Neural cell (in vitro differentiated cells): ENCODE measurements at regions not wholly inside any gene's neighbourhood (a gene's known extent, or its start where the extent isn't known, plus 50 kb on each side); places are given as distances from the start of the nearest gene placed in this dataset.

Experiments used
- H2AFZ ChIP-seq: fragments of 200-600, 300-800 bp; sonication (generic), shearing (Covaris generic); 2 replicates; pipeline ENCODE4 v1.6.0; 2014; ENCODE audit warnings: low read depth, mild to moderate bottlenecking, antibody characterized with exemption, low read length, moderate library complexity
- H3F3A ChIP-seq: fragments of 200-600 bp; shearing (Covaris generic); 2 replicates; pipeline ENCODE4 v1.6.1; 2016; ENCODE audit warnings: mild to moderate bottlenecking, moderate library complexity, mixed read lengths, antibody characterized with exemption, low read length; ENCODE audit not compliant: insufficient read depth, poor library complexity, severe bottlenecking
- H3K27ac ChIP-seq: fragments of 200-600, 300-800 bp; sonication (generic), shearing (Covaris generic); 2 replicates; pipeline ENCODE4 v1.5.1; 2014; ENCODE audit warnings: mild to moderate bottlenecking, low read length, moderate library complexity
- H3K27me3 ChIP-seq: fragments of 300-800, 200-600 bp; sonication (generic), shearing (Covaris generic); 2 replicates; pipeline ENCODE4 v1.6.0; 2014; ENCODE audit warnings: mild to moderate bottlenecking, low read depth, low read length, moderate library complexity; ENCODE audit not compliant: insufficient read depth
- H3K36me3 ChIP-seq: fragments of 300-800, 200-600 bp; sonication (generic), shearing (Covaris generic); 2 replicates; pipeline ENCODE4 v1.5.1; 2014; ENCODE audit warnings: mild to moderate bottlenecking, antibody characterized with exemption, low read length, moderate library complexity; ENCODE audit not compliant: insufficient read depth
- H3K4me2 ChIP-seq: fragments of 300-800, 200-600 bp; sonication (generic), shearing (Covaris generic); 2 replicates; pipeline ENCODE4 v1.6.0; 2014; ENCODE audit warnings: mild to moderate bottlenecking, low read length
- H3K4me3 ChIP-seq: fragments of 300-800, 200-600 bp; sonication (generic), shearing (Covaris generic); 2 replicates; pipeline ENCODE4 v1.5.1; 2014; ENCODE audit warnings: mild to moderate bottlenecking, low read length, moderate library complexity
- H3K79me2 ChIP-seq: fragments of 200-600 bp; shearing (Covaris generic); replicated peaks from 2 replicates; pipeline ENCODE4 v1.6.0; 2014; ENCODE audit warnings: mild to moderate bottlenecking, low read length, moderate library complexity; ENCODE audit not compliant: insufficient read depth
- H3K9ac ChIP-seq: fragments of 300-800, 200-600 bp; sonication (generic), shearing (Covaris generic); 2 replicates; pipeline ENCODE4 v1.6.1; 2016; ENCODE audit warnings: mild to moderate bottlenecking, low read length, mixed read lengths
- H3K9me2 ChIP-seq: fragments of 200-600 bp; shearing (Covaris generic); 2 replicates; pipeline ENCODE4 v1.6.1; 2016; ENCODE audit warnings: mild to moderate bottlenecking, low read length, mixed read lengths; ENCODE audit not compliant: insufficient read depth
- H3K9me3 ChIP-seq: fragments of 200-600, 300-800 bp; sonication (generic), shearing (Covaris generic); 2 replicates; pipeline ENCODE4 v1.6.1; 2016; ENCODE audit warnings: mild to moderate bottlenecking, mixed run types, low read length, moderate library complexity, mixed read lengths
- H4K20me1 ChIP-seq: fragments of 200-600 bp; shearing (Covaris generic); 2 replicates; pipeline ENCODE4 v1.6.1; 2016; ENCODE audit warnings: mild to moderate bottlenecking, mixed run types; ENCODE audit not compliant: insufficient read depth
- CTCF ChIP-seq: fragments of 450-650 bp; IDR thresholded peaks from 2 replicates; pipeline ENCODE4 v1.5.1; 2014; ENCODE audit warnings: antibody characterized with exemption, mild to moderate bottlenecking, moderate library complexity; ENCODE audit not compliant: poor library complexity, severe bottlenecking
- EP300 ChIP-seq: fragments of 450-650 bp; conservative IDR thresholded peaks from 2 replicates; pipeline ENCODE4 v1.6.1; 2014; ENCODE audit warnings: antibody characterized with exemption, mild to moderate bottlenecking, moderate library complexity; ENCODE audit not compliant: poor library complexity, severe bottlenecking
- EZH2 ChIP-seq: fragments of 200-600, 300-800 bp; shearing (Covaris generic), sonication (generic); IDR thresholded peaks from 2 replicates; pipeline ENCODE4 v1.6.1; 2014; ENCODE audit warnings: antibody characterized with exemption, low read length, borderline replicate concordance, mild to moderate bottlenecking; ENCODE audit not compliant: insufficient read depth, poor library complexity, severe bottlenecking
- MXI1 ChIP-seq: fragments of 450-650 bp; conservative IDR thresholded peaks from 2 replicates; pipeline ENCODE4 v1.6.1; 2014; ENCODE audit warnings: antibody characterized with exemption, mild to moderate bottlenecking; ENCODE audit not compliant: poor library complexity, severe bottlenecking
- POLR2AphosphoS5 ChIP-seq: IDR thresholded peaks from 2 replicates; pipeline ENCODE4 v1.6.1; 2012
- RAD21 ChIP-seq: fragments of 450-650 bp; conservative IDR thresholded peaks from 2 replicates; pipeline ENCODE4 v1.6.1; 2014; ENCODE audit warnings: antibody characterized with exemption, mild to moderate bottlenecking, moderate library complexity
- SMC3 ChIP-seq: fragments of 450-650 bp; conservative IDR thresholded peaks from 2 replicates; pipeline ENCODE4 v1.6.1; 2014; ENCODE audit warnings: antibody characterized with exemption, mild to moderate bottlenecking, moderate library complexity; ENCODE audit not compliant: poor library complexity
- TAF1 ChIP-seq: IDR thresholded peaks from 2 replicates; pipeline ENCODE4 v1.6.1; 2012; ENCODE audit warnings: low read depth
- TF ChIP-seq, protein P1 (sequence below): IDR thresholded peaks from 2 replicates; pipeline ENCODE4 v1.6.1; 2012; ENCODE audit warnings: borderline replicate concordance

DNA sequence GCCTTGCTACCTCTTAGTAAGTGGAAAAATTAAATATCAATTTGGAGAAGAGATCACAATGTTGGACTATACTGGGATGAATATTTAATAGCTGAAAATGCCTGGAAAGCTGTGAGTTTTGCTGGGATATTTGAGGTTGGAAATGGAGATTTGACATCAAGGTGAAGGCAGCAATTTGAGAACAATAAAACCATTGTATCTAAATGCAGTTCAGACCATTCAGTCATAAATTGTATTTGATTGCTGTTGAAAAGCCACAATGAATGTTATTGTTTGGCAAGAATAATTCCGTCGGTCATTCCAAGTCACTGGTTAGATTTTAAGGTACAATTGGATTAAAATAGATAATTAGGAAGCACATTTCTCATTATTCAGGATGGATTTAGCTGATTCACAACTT, 325.6 kb downstream of the HRH4 start:
- H3F3A ChIP-seq: no peaks in the 10 kb centered on the region
- H2AFZ ChIP-seq: no peak overlapping the region
- no peaks in the 10 kb centered on the region for H3K79me2 ChIP-seq
- peak; percentile 61 for TF ChIP-seq POLR2AphosphoS5
- TF ChIP-seq RAD21: no peak
- no peak for TF ChIP-seq CTCF
- no peak for TF ChIP-seq TAF1
- TF ChIP-seq EP300: peak; percentile 68
- TF ChIP-seq MXI1: no peak
- TF ChIP-seq, protein P1, sequence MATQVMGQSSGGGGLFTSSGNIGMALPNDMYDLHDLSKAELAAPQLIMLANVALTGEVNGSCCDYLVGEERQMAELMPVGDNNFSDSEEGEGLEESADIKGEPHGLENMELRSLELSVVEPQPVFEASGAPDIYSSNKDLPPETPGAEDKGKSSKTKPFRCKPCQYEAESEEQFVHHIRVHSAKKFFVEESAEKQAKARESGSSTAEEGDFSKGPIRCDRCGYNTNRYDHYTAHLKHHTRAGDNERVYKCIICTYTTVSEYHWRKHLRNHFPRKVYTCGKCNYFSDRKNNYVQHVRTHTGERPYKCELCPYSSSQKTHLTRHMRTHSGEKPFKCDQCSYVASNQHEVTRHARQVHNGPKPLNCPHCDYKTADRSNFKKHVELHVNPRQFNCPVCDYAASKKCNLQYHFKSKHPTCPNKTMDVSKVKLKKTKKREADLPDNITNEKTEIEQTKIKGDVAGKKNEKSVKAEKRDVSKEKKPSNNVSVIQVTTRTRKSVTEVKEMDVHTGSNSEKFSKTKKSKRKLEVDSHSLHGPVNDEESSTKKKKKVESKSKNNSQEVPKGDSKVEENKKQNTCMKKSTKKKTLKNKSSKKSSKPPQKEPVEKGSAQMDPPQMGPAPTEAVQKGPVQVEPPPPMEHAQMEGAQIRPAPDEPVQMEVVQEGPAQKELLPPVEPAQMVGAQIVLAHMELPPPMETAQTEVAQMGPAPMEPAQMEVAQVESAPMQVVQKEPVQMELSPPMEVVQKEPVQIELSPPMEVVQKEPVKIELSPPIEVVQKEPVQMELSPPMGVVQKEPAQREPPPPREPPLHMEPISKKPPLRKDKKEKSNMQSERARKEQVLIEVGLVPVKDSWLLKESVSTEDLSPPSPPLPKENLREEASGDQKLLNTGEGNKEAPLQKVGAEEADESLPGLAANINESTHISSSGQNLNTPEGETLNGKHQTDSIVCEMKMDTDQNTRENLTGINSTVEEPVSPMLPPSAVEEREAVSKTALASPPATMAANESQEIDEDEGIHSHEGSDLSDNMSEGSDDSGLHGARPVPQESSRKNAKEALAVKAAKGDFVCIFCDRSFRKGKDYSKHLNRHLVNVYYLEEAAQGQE: peak; percentile 94
- no peak for TF ChIP-seq SMC3
- no peak for TF ChIP-seq EZH2
- no peak overlapping the region for H3K4me3 ChIP-seq
- H3K4me2 ChIP-seq: no peak overlapping the region
- no peak overlapping the region for H3K9ac ChIP-seq
- H3K9me3 ChIP-seq: peaks cover 5% of the 10 kb centered on the region
- no peaks in the 10 kb centered on the region for H3K27me3 ChIP-seq
- no peaks in the 10 kb centered on the region for H3K36me3 ChIP-seq
- H4K20me1 ChIP-seq: no peaks in the 10 kb centered on the region
- H3K9me2 ChIP-seq: no peaks in the 10 kb centered on the region
- H3K27ac ChIP-seq: peak overlapping the region; percentile 40

- Histone ChIP-seq H3K27ac (no peak overlapping the region), H3K36me3 (no peaks in the 10 kb centered on the region), H3F3A (peaks cover 5% of the 10 kb centered on the region), H3K9me3 (peaks cover 5% of the 10 kb centered on the region), H4K20me1 (no peaks in the 10 kb centered on the region), H3K9me2 (no peaks in the 10 kb centered on the region), H3K4me3 (no peak overlapping the region), H2AFZ (no peak overlapping the region), H3K79me2 (no peaks in the 10 kb centered on the region), H3K27me3 (no peaks in the 10 kb centered on the region), H3K4me2 (no peak overlapping the region), H3K9ac (no peak overlapping the region)
- TF ChIP-seq, protein P1: no peak
- no peak for TF ChIP-seq SMC3
- TF ChIP-seq TAF1: no peak
- no peak for TF ChIP-seq EP300
- no peak for TF ChIP-seq MXI1
- no peak for TF ChIP-seq RAD21
- no peak for TF ChIP-seq CTCF
- no peak for TF ChIP-seq EZH2
- no peak for TF ChIP-seq POLR2AphosphoS5
Observed at GRCh38 chr18:24790347-24790746, 329.9 kb downstream of the HRH4 start.
